Vagina (tissue), 2 donors: ENCODE measurements at regions not wholly inside any gene's neighbourhood (a gene's known extent, or its start where the extent isn't known, plus 50 kb on each side); places are given as distances from the start of the nearest gene placed in this dataset.

Experiments
- CTCF ChIP-seq, 3 experiments: fragments of 450-650 bp in 2 of 3; fragments of 200-600 bp in 1 of 3; sonication (generic) in 1 of 3; IDR thresholded peaks; one replicate each; pipeline ENCODE4 v1.5.1; 2017 to 2019; ENCODE audit warnings: antibody characterized with exemption in 3 of 3, mild to moderate bottlenecking in 2 of 3, moderate library complexity in 2 of 3
- POLR2A ChIP-seq, 2 donors: fragments of 450-650 bp; IDR thresholded peaks; one replicate each; pipeline ENCODE4 v1.6.1; 2017; ENCODE audit warnings: antibody characterized with exemption in 2 of 2, mild to moderate bottlenecking in 2 of 2, moderate library complexity in 2 of 2
- POLR2AphosphoS5 ChIP-seq, 2 donors: sonication (generic); formaldehyde crosslinking; IDR thresholded peaks; one replicate each; pipeline ENCODE4 v1.9.0; 2017; ENCODE audit warnings: antibody characterized with exemption in 2 of 2, mild to moderate bottlenecking in 2 of 2, low read depth in 1 of 2; ENCODE audit not compliant: insufficient read depth in 1 of 2

- no peak for TF ChIP-seq CTCF (IDR thresholded peaks at IDR 0.05)
- TF ChIP-seq POLR2A (IDR thresholded peaks at IDR 0.05): no peak
- no peak for TF ChIP-seq POLR2AphosphoS5 (IDR thresholded peaks at IDR 0.05; ENCODE audit: insufficient read depth in 1 of 2, low read depth in 1 of 2)
Measured at GRCh38 chr7:88661921-88662320, 97.6 kb upstream of the ZNF804B start.
